Muscle of leg (tissue), 3 donors: ENCODE measurements at regions not wholly inside any gene's neighbourhood (a gene's known extent, or its start where the extent isn't known, plus 50 kb on each side); places are given as distances from the start of the nearest gene placed in this dataset.
"Not testable (repeated sequence)": the region's sequence is repeated elsewhere in the genome, so short reads cannot be mapped to it uniquely, and the experiment has no call there.

Experiments used
- DNase-seq: peaks from one replicate; pipeline ENCODE4 v3.0.0; 2013
- H3K27ac ChIP-seq: one replicate; pipeline ENCODE4 v1.5.1; 2013; ENCODE audit warnings: mild to moderate bottlenecking, low read length, control low read depth
- H3K27me3 ChIP-seq: one replicate; pipeline ENCODE4 v1.6.1; 2013; ENCODE audit warnings: low read length; ENCODE audit not compliant: control insufficient read depth, insufficient read depth
- H3K36me3 ChIP-seq: one replicate; pipeline ENCODE4 v1.6.1; 2013; ENCODE audit warnings: low read length; ENCODE audit not compliant: control insufficient read depth, insufficient read depth
- H3K4me1 ChIP-seq: one replicate; pipeline ENCODE4 v1.6.1; 2013; ENCODE audit warnings: low read length; ENCODE audit not compliant: control insufficient read depth, insufficient read depth
- H3K4me3 ChIP-seq: one replicate; pipeline ENCODE4 v1.5.1; 2013; ENCODE audit warnings: low read length, control low read depth
- H3K9me3 ChIP-seq: replicated peaks from 2 replicates; pipeline ENCODE4 v1.6.1; 2013; ENCODE audit warnings: low read depth, low read length; ENCODE audit not compliant: control insufficient read depth
- WGBS: methylation state at CpG from one replicate; pipeline ENCODE4 v1.1.5; 2013; ENCODE audit warnings: missing lambda C conversion rate; ENCODE audit not compliant: insufficient coverage; 5-methylcytosine and 5-hydroxymethylcytosine counted together

GRCh38 chr4:149214301-149214700, 601.3 kb downstream of the IQCM start:
- H3K27me3 ChIP-seq, result no peaks in the 10 kb centered on the region
- no peaks in the 10 kb centered on the region for H3K36me3 ChIP-seq
- H3K27ac ChIP-seq, result no peak overlapping the region
- peaks cover 2% of the 10 kb centered on the region for H3K9me3 ChIP-seq
- no peaks in the 10 kb centered on the region for H3K4me1 ChIP-seq
- DNase-seq, result peak; percentile 66
- H3K4me3 ChIP-seq, result no peak overlapping the region

- Histone ChIP-seq H3K27ac (no peak overlapping the region), H3K4me3 (no peak overlapping the region), H3K36me3 (no peaks in the 10 kb centered on the region), H3K27me3 (no peaks in the 10 kb centered on the region), H3K9me3 (no peaks in the 10 kb centered on the region), H3K4me1 (no peaks in the 10 kb centered on the region)
- no CpG with 5 or more reads among the region's 1 CpG for WGBS
- DNase-seq, result no peak
Measured at GRCh38 chr4:149211876-149212275, 603.8 kb downstream of the IQCM start.

GRCh38 chr4:149203256-149204001, 612.2 kb downstream of the IQCM start:
- H3K4me3 ChIP-seq, result no peak overlapping the region
- H3K9me3 ChIP-seq, result no peaks in the 10 kb centered on the region
- 17% methylated on average over 1 of the region's 4 CpGs for WGBS
- peak; percentile 81 for DNase-seq
- H3K36me3 ChIP-seq, result no peaks in the 10 kb centered on the region
- no peaks in the 10 kb centered on the region for H3K27me3 ChIP-seq
- no peak overlapping the region for H3K27ac ChIP-seq
- peaks cover 4% of the 10 kb centered on the region for H3K4me1 ChIP-seq

GRCh38 chr4:149202117-149202516, 613.5 kb downstream of the IQCM start:
- no CpG with 5 or more reads among the region's 1 CpG for WGBS
- no peaks in the 10 kb centered on the region for H3K27me3 ChIP-seq
- H3K27ac ChIP-seq, result no peak overlapping the region
- H3K9me3 ChIP-seq, result no peaks in the 10 kb centered on the region
- peaks cover 4% of the 10 kb centered on the region for H3K4me1 ChIP-seq
- no peaks in the 10 kb centered on the region for H3K36me3 ChIP-seq
- H3K4me3 ChIP-seq, result no peak overlapping the region
- peak; percentile 95 for DNase-seq

GRCh38 chr4:149199594-149199993, 616.0 kb downstream of the IQCM start:
- H3K4me3 ChIP-seq, result no peak overlapping the region
- DNase-seq, result no peak
- H3K27ac ChIP-seq, result no peak overlapping the region
- H3K4me1 ChIP-seq, result peaks cover 4% of the 10 kb centered on the region
- no peaks in the 10 kb centered on the region for H3K27me3 ChIP-seq
- H3K9me3 ChIP-seq, result no peaks in the 10 kb centered on the region
- H3K36me3 ChIP-seq, result no peaks in the 10 kb centered on the region
- WGBS, result no CpG with 5 or more reads among the region's 3 CpGs

GRCh38 chr4:149194061-149194460, 621.6 kb downstream of the IQCM start:
- WGBS, result no CpG with 5 or more reads among the region's 1 CpG

GRCh38 chr4:149187726-149188125, 627.9 kb downstream of the IQCM start:
- DNase-seq, result no peak
- no peaks in the 10 kb centered on the region for H3K9me3 ChIP-seq
- H3K27me3 ChIP-seq, result no peaks in the 10 kb centered on the region
- H3K4me3 ChIP-seq, result no peak overlapping the region
- no peak overlapping the region for H3K27ac ChIP-seq
- H3K4me1 ChIP-seq, result no peaks in the 10 kb centered on the region
- no peaks in the 10 kb centered on the region for H3K36me3 ChIP-seq

More at GRCh38 chr4:149194061-149194460, 621.6 kb downstream of the IQCM start:
- Histone ChIP-seq H3K27ac (no peak overlapping the region), H3K27me3 (no peaks in the 10 kb centered on the region), H3K36me3 (no peaks in the 10 kb centered on the region), H3K9me3 (no peaks in the 10 kb centered on the region), H3K4me3 (no peak overlapping the region), H3K4me1 (no peaks in the 10 kb centered on the region)
- no peak for DNase-seq

GRCh38 chr4:149183638-149184037, 632.0 kb downstream of the IQCM start:
- Histone ChIP-seq H3K27me3 (no peaks in the 10 kb centered on the region), H3K27ac (no peak overlapping the region), H3K4me3 (no peak overlapping the region), H3K36me3 (no peaks in the 10 kb centered on the region), H3K4me1 (no peaks in the 10 kb centered on the region), H3K9me3 (no peaks in the 10 kb centered on the region)
- no peak for DNase-seq
- no CpG with 5 or more reads among the region's 1 CpG for WGBS

- H3K9me3 ChIP-seq, H3K4me1 ChIP-seq, H3K27ac ChIP-seq, DNase-seq, H3K36me3 ChIP-seq, H3K27me3 ChIP-seq, H3K4me3 ChIP-seq: not testable (repeated sequence)
- no CpG with 5 or more reads among the region's 2 CpGs for WGBS
Measured at GRCh38 chr4:149181459-149181858, 634.2 kb downstream of the IQCM start.

- H3K27me3 ChIP-seq, result no peaks in the 10 kb centered on the region
- H3K36me3 ChIP-seq, result no peaks in the 10 kb centered on the region
- no peak overlapping the region for H3K27ac ChIP-seq
- H3K4me1 ChIP-seq, result no peaks in the 10 kb centered on the region
- H3K9me3 ChIP-seq, result no peaks in the 10 kb centered on the region
- H3K4me3 ChIP-seq, result no peak overlapping the region
- DNase-seq, result no peak
- WGBS, result 34% methylated on average over 3 of the region's 5 CpGs
Measured at GRCh38 chr4:149176039-149176438, 639.6 kb downstream of the IQCM start.

- H3K9me3 ChIP-seq, result no peaks in the 10 kb centered on the region
- H3K4me3 ChIP-seq, result no peak overlapping the region
- no peaks in the 10 kb centered on the region for H3K36me3 ChIP-seq
- WGBS, result 92% methylated on average over 4 of the region's 5 CpGs
- no peaks in the 10 kb centered on the region for H3K4me1 ChIP-seq
- no peak for DNase-seq
- no peak overlapping the region for H3K27ac ChIP-seq
- H3K27me3 ChIP-seq, result no peaks in the 10 kb centered on the region
Measured at GRCh38 chr4:149175549-149175948, 640.1 kb downstream of the IQCM start.
